ENCODE measurements at regions not wholly inside any gene's neighbourhood (a gene's known extent, or its start where the extent isn't known, plus 50 kb on each side); places are given as distances from the start of the nearest gene placed in this dataset.

DNA sequence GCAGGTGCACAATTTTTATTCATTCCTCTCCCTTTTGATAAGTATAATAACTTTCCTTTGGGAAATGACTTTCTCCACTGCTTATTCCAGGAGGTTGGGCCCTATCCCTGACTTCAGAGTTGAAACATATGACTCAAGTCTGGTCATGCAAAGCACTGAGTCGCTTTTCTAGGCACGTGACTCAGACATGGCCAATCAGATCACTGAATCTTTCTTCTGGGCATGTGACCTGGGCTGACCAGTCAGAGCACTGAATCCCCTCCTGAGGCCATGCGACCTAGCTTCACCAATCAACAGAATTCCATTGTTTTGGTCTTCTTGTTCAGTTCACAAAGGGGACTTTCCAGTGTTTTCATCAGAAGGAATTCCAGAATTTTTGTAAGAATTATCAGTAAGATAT, 377.1 kb upstream of the KITLG start:
- TF ChIP-seq, protein P1, sequence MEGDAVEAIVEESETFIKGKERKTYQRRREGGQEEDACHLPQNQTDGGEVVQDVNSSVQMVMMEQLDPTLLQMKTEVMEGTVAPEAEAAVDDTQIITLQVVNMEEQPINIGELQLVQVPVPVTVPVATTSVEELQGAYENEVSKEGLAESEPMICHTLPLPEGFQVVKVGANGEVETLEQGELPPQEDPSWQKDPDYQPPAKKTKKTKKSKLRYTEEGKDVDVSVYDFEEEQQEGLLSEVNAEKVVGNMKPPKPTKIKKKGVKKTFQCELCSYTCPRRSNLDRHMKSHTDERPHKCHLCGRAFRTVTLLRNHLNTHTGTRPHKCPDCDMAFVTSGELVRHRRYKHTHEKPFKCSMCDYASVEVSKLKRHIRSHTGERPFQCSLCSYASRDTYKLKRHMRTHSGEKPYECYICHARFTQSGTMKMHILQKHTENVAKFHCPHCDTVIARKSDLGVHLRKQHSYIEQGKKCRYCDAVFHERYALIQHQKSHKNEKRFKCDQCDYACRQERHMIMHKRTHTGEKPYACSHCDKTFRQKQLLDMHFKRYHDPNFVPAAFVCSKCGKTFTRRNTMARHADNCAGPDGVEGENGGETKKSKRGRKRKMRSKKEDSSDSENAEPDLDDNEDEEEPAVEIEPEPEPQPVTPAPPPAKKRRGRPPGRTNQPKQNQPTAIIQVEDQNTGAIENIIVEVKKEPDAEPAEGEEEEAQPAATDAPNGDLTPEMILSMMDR (IDR thresholded peaks at IDR 0.05; ENCODE audit: poor library complexity, severe bottlenecking) = no peak
- TF ChIP-seq EZH2 (IDR thresholded peaks at IDR 0.05; ENCODE audit: borderline replicate concordance, insufficient read depth, low read length, poor library complexity, severe bottlenecking) (no peak), TAF1 (IDR thresholded peaks at IDR 0.05; ENCODE audit: low read depth) (no peak), POLR2AphosphoS5 (IDR thresholded peaks at IDR 0.05) (no peak)
